ENCODE measurements at regions not wholly inside any gene's neighbourhood (a gene's known extent, or its start where the extent isn't known, plus 50 kb on each side); places are given as distances from the start of the nearest gene placed in this dataset.

GRCh38 chr6:126764671-126765070 lies 353.8 kb upstream of the RSPO3 start:
- in situ Hi-C loops (cut with HindIII; ENCODE audit: low pct_unique_long_range_greater_than_20kb, low sequenced_read_pairs): no loop called here
- no peak for DNase-seq (ENCODE audit: low read depth, low spot score)

- in situ Hi-C loops (cut with HindIII; ENCODE audit: low pct_unique_long_range_greater_than_20kb, low sequenced_read_pairs): no loop called here
These were observed 351.7 kb upstream of the RSPO3 start for GRCh38 chr6:126766820-126767219.

GRCh38 chr6:126767711-126768110 lies 350.8 kb upstream of the RSPO3 start:
- in situ Hi-C loops (cut with HindIII; ENCODE audit: low pct_unique_long_range_greater_than_20kb, low sequenced_read_pairs): no loop called here
- DNase-seq (ENCODE audit: low read depth, low spot score): no peak

More at GRCh38 chr6:126766820-126767219, 351.7 kb upstream of the RSPO3 start:
- DNase-seq (ENCODE audit: low read depth, low spot score): no peak

- in situ Hi-C loops (cut with HindIII; ENCODE audit: low pct_unique_long_range_greater_than_20kb, low sequenced_read_pairs): no loop called here
- DNase-seq (ENCODE audit: low read depth, low spot score): no peak
These were observed 348.3 kb upstream of the RSPO3 start for GRCh38 chr6:126770176-126770575.

- no peak for DNase-seq (ENCODE audit: low read depth, low spot score)
- in situ Hi-C loops (cut with HindIII; ENCODE audit: low pct_unique_long_range_greater_than_20kb, low sequenced_read_pairs): no loop called here
These were observed 345.2 kb upstream of the RSPO3 start for GRCh38 chr6:126773112-126773805.

- no peak for DNase-seq (ENCODE audit: low read depth, low spot score)
- in situ Hi-C loops (cut with HindIII; ENCODE audit: low pct_unique_long_range_greater_than_20kb, low sequenced_read_pairs): no loop called here
These were observed 339.1 kb upstream of the RSPO3 start for GRCh38 chr6:126779331-126779730.

- DNase-seq (ENCODE audit: low read depth, low spot score): no peak
These were observed 336.9 kb upstream of the RSPO3 start for GRCh38 chr6:126781582-126781981.

GRCh38 chr6:126784161-126784790 lies 334.2 kb upstream of the RSPO3 start:
- DNase-seq (ENCODE audit: low read depth, low spot score): no peak
- in situ Hi-C loops (cut with HindIII; ENCODE audit: low pct_unique_long_range_greater_than_20kb, low sequenced_read_pairs): no loop called here

More at GRCh38 chr6:126781582-126781981, 336.9 kb upstream of the RSPO3 start:
- in situ Hi-C loops (cut with HindIII; ENCODE audit: low pct_unique_long_range_greater_than_20kb, low sequenced_read_pairs): no loop called here

- no peak for DNase-seq (ENCODE audit: low read depth, low spot score)
- in situ Hi-C loops (cut with HindIII; ENCODE audit: low pct_unique_long_range_greater_than_20kb, low sequenced_read_pairs): no loop called here
These were observed 332.2 kb upstream of the RSPO3 start for GRCh38 chr6:126786262-126786661.

- in situ Hi-C loops (cut with HindIII; ENCODE audit: low pct_unique_long_range_greater_than_20kb, low sequenced_read_pairs): no loop called here
- no peak for DNase-seq (ENCODE audit: low read depth, low spot score)
These were observed 330.8 kb upstream of the RSPO3 start for GRCh38 chr6:126787635-126788034.

GRCh38 chr6:126788861-126789365 lies 329.6 kb upstream of the RSPO3 start:
- in situ Hi-C loops (cut with HindIII; ENCODE audit: low pct_unique_long_range_greater_than_20kb, low sequenced_read_pairs): no loop called here
- DNase-seq (ENCODE audit: low read depth, low spot score): no peak

- in situ Hi-C loops (cut with HindIII; ENCODE audit: low pct_unique_long_range_greater_than_20kb, low sequenced_read_pairs): no loop called here
- DNase-seq (ENCODE audit: low read depth, low spot score): no peak
These were observed 326.0 kb upstream of the RSPO3 start for GRCh38 chr6:126792340-126793085.

- no peak for DNase-seq (ENCODE audit: low read depth, low spot score)
- in situ Hi-C loops (cut with HindIII; ENCODE audit: low pct_unique_long_range_greater_than_20kb, low sequenced_read_pairs): no loop called here
These were observed 323.3 kb upstream of the RSPO3 start for GRCh38 chr6:126795161-126795560.

- DNase-seq (ENCODE audit: low read depth, low spot score): no peak
- in situ Hi-C loops (cut with HindIII; ENCODE audit: low pct_unique_long_range_greater_than_20kb, low sequenced_read_pairs): no loop called here
These were observed 320.5 kb upstream of the RSPO3 start for GRCh38 chr6:126797981-126798380.

- in situ Hi-C loops (cut with HindIII; ENCODE audit: low pct_unique_long_range_greater_than_20kb, low sequenced_read_pairs): no loop called here
- no peak for DNase-seq (ENCODE audit: low read depth, low spot score)
These were observed 314.7 kb upstream of the RSPO3 start for GRCh38 chr6:126803769-126804168.

- DNase-seq (ENCODE audit: low read depth, low spot score): peak; percentile 72
- in situ Hi-C loops (cut with HindIII; ENCODE audit: low pct_unique_long_range_greater_than_20kb, low sequenced_read_pairs): no loop called here
These were observed 314.0 kb upstream of the RSPO3 start for GRCh38 chr6:126804332-126805064.

GRCh38 chr6:126805861-126806260 lies 312.6 kb upstream of the RSPO3 start:
- in situ Hi-C loops (cut with HindIII; ENCODE audit: low pct_unique_long_range_greater_than_20kb, low sequenced_read_pairs): no loop called here

GRCh38 chr6:126807876-126808275 lies 310.6 kb upstream of the RSPO3 start:
- DNase-seq (ENCODE audit: low read depth, low spot score): no peak
- in situ Hi-C loops (cut with HindIII; ENCODE audit: low pct_unique_long_range_greater_than_20kb, low sequenced_read_pairs): no loop called here

More at GRCh38 chr6:126805861-126806260, 312.6 kb upstream of the RSPO3 start:
- DNase-seq (ENCODE audit: low read depth, low spot score): no peak

Measured in SK-MEL-5 (cell line).